ENCODE measurements at regions not wholly inside any gene's neighbourhood (a gene's known extent, or its start where the extent isn't known, plus 50 kb on each side); places are given as distances from the start of the nearest gene placed in this dataset.

- Histone ChIP-seq H3K4me1 (no peaks in the 10 kb centered on the region), H3K4me3 (no peak overlapping the region), H3K9me3 (no peaks in the 10 kb centered on the region), H3K36me3 (no peaks in the 10 kb centered on the region), H3K27me3 (no peaks in the 10 kb centered on the region), H3K27ac (replicated peaks in 1 of 4) (no peak overlapping the region)
- WGBS = 88% methylated on average over 2 of the region's 2 CpGs
- DNase-seq (ENCODE audit: extremely low spot score) = no peak
- intact Hi-C loops (cut with DNase I) = no loop called here
- TF ChIP-seq POLR2A (IDR thresholded peaks at IDR 0.05; ENCODE audit: low read depth) (no peak), EP300 (IDR thresholded peaks at IDR 0.05) (no peak), CTCF (IDR thresholded peaks at IDR 0.05) (no peak), POLR2AphosphoS5 (IDR thresholded peaks at IDR 0.05) (no peak)
Measured at GRCh38 chr10:90421874-90422273, 436.0 kb downstream of the HTR7 start.

- Histone ChIP-seq H3K36me3 (no peaks in the 10 kb centered on the region), H3K9me3 (no peaks in the 10 kb centered on the region), H3K27ac (replicated peaks in 1 of 4) (no peak overlapping the region), H3K27me3 (no peaks in the 10 kb centered on the region), H3K4me3 (no peak overlapping the region), H3K4me1 (no peaks in the 10 kb centered on the region)
- no peak for DNase-seq (ENCODE audit: extremely low spot score)
- WGBS = 74% methylated on average over 1 of the region's 1 CpG
- no peak for TF ChIP-seq EP300 (IDR thresholded peaks at IDR 0.05)
- TF ChIP-seq POLR2AphosphoS5 (IDR thresholded peaks at IDR 0.05) = no peak
- no peak for TF ChIP-seq POLR2A (IDR thresholded peaks at IDR 0.05; ENCODE audit: low read depth)
- TF ChIP-seq CTCF (IDR thresholded peaks at IDR 0.05) = no peak
- intact Hi-C loops (cut with DNase I) = no loop called here
Measured at GRCh38 chr10:90424730-90425129, 433.1 kb downstream of the HTR7 start.

GRCh38 chr10:90430186-90430585, 427.7 kb downstream of the HTR7 start:
- WGBS = 80% methylated on average over 1 of the region's 1 CpG
- no peak overlapping the region for H3K4me3 ChIP-seq
- no peaks in the 10 kb centered on the region for H3K36me3 ChIP-seq
- H3K4me1 ChIP-seq = no peaks in the 10 kb centered on the region
- H3K9me3 ChIP-seq = no peaks in the 10 kb centered on the region
- no peak for DNase-seq (ENCODE audit: extremely low spot score)
- no peak overlapping the region for H3K27ac ChIP-seq (replicated peaks in 1 of 4)
- TF ChIP-seq CTCF (IDR thresholded peaks at IDR 0.05) (no peak), EP300 (IDR thresholded peaks at IDR 0.05) (no peak), POLR2A (IDR thresholded peaks at IDR 0.05; ENCODE audit: low read depth) (no peak), POLR2AphosphoS5 (IDR thresholded peaks at IDR 0.05) (no peak)
- H3K27me3 ChIP-seq = no peaks in the 10 kb centered on the region
- intact Hi-C loops (cut with DNase I) = no loop called here

GRCh38 chr10:90432866-90433265, 425.0 kb downstream of the HTR7 start:
- DNase-seq (ENCODE audit: extremely low spot score) = no peak
- Histone ChIP-seq H3K4me1 (no peaks in the 10 kb centered on the region), H3K27me3 (no peaks in the 10 kb centered on the region), H3K36me3 (no peaks in the 10 kb centered on the region), H3K27ac (replicated peaks in 1 of 4) (no peak overlapping the region), H3K9me3 (no peaks in the 10 kb centered on the region), H3K4me3 (no peak overlapping the region)
- TF ChIP-seq POLR2AphosphoS5 (IDR thresholded peaks at IDR 0.05) (no peak), POLR2A (IDR thresholded peaks at IDR 0.05; ENCODE audit: low read depth) (no peak), EP300 (IDR thresholded peaks at IDR 0.05) (no peak), CTCF (IDR thresholded peaks at IDR 0.05) (no peak)
- intact Hi-C loops (cut with DNase I) = no loop called here

GRCh38 chr10:90435296-90435695, 422.5 kb downstream of the HTR7 start:
- Histone ChIP-seq H3K36me3 (no peaks in the 10 kb centered on the region), H3K4me3 (no peak overlapping the region), H3K27me3 (no peaks in the 10 kb centered on the region), H3K9me3 (no peaks in the 10 kb centered on the region), H3K27ac (replicated peaks in 1 of 4) (no peak overlapping the region), H3K4me1 (no peaks in the 10 kb centered on the region)
- TF ChIP-seq CTCF (IDR thresholded peaks at IDR 0.05) (no peak), EP300 (IDR thresholded peaks at IDR 0.05) (no peak), POLR2AphosphoS5 (IDR thresholded peaks at IDR 0.05) (no peak), POLR2A (IDR thresholded peaks at IDR 0.05; ENCODE audit: low read depth) (no peak)
- no peak for DNase-seq (ENCODE audit: extremely low spot score)
- intact Hi-C loops (cut with DNase I) = no loop called here

Measured in esophagus muscularis mucosa (tissue), 4 donors.